GM10266 (cell line): ENCODE measurements at regions not wholly inside any gene's neighbourhood (a gene's known extent, or its start where the extent isn't known, plus 50 kb on each side); places are given as distances from the start of the nearest gene placed in this dataset.
"Not testable (repeated sequence)": the region's sequence is repeated elsewhere in the genome, so short reads cannot be mapped to it uniquely, and the experiment has no call there.

Experiments used
- DNase-seq: peaks from one replicate; pipeline ENCODE4 v3.0.0; 2012; ENCODE audit errors: extremely low spot score
- CTCF ChIP-seq: IDR thresholded peaks from 2 replicates; pipeline ENCODE4 v1.5.1; 2012; ENCODE audit warnings: mild to moderate bottlenecking, low read depth; ENCODE audit not compliant: control insufficient read depth, insufficient read depth; ENCODE audit errors: missing control alignments

- no peak for TF ChIP-seq CTCF
- no peak for DNase-seq
Measured at GRCh38 chr16:60949800-60950199, 1086.4 kb downstream of the CDH8 start.

GRCh38 chr16:60945225-60945624 lies 1091.0 kb downstream of the CDH8 start:
- no peak for TF ChIP-seq CTCF
- no peak for DNase-seq

- not testable (repeated sequence) for DNase-seq
Measured at GRCh38 chr16:60936189-60936588, 1100.0 kb downstream of the CDH8 start.

DNA sequence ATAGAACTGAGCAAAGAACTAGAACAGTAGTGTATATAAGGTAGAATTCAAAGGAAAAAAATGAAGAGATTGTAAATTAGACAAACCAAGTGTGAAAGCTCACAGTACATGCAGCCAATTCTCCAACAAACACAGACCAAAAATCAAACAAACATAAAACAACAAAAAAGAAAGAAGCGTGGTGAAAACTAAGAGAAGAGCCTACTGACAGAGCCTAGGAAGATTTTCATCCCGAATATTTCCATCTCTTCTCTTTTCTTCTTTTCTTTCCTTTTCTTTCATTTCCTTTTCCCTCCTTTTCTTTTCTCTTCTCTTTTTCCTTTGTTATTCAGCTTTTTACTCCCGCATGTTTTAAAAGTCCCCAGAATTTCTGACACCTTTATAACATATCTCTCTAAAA lies 1103.6 kb downstream of the CDH8 start:
- no peak for TF ChIP-seq CTCF
- DNase-seq: no peak

DNA sequence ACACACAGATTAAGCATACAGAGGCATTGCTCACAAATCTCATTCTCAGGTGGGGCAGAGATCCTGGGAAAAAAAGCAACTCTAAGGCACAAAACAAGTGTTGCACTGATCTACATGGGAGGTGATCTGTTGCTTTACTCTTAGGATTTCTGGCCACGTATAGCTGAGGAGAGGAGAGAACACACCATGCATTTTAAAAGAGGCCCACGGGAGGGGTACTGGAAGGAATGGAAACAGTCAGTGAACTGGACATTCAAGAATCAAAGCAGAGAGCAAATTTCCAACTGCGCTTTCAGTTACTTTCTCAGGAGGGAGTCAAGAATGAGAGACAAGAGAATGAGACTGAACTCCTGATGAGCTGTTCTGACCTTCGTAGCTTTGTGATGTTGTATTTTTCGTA lies 1105.9 kb downstream of the CDH8 start:
- no peak for DNase-seq
- no peak for TF ChIP-seq CTCF

- no peak for DNase-seq
- TF ChIP-seq CTCF: no peak
Measured at GRCh38 chr16:60922920-60923319, 1113.3 kb downstream of the CDH8 start.

DNA sequence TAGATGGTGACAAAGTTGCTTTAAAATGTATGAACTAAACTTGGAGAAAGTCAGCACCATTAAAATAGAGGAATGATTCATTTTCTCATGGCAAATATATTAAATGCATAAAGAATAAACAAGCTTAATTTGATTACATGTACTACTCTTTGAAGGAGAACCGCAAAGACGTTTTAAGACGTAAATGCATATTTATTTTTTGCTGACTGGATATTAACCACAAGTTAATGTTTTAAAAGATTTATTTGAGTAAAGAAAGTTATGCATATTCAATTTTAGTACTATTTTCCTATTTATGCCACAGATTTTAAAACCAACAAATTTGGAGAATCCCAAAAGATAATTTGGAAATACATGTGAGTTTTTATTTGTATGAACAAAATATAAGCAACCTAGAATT lies 1121.9 kb downstream of the CDH8 start:
- DNase-seq: no peak
- TF ChIP-seq CTCF: no peak

DNA sequence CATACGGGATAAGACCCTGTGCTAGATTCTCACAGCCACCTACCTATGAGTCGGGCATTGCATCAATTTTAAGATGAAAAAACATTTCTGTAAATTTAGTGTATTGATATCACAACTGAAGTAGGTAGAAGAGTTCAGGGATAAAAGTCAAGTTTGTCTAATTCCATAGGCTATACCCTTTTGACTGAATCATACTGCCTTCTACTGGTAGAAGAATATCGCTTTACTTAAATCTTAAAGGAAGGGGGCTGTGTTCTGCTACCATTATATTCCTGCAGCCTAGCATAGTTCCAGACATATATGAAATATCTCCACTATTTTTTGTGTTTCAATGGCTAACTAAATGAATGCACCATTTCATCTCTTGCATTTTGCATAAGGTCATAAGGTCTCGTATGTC lies 1128.6 kb downstream of the CDH8 start:
- no peak for DNase-seq
- TF ChIP-seq CTCF: no peak
